HepG2 (cell line): ENCODE measurements at regions not wholly inside any gene's neighbourhood (a gene's known extent, or its start where the extent isn't known, plus 50 kb on each side); places are given as distances from the start of the nearest gene placed in this dataset.

Experiments
- ATAC-seq: fragments of 200-7000 bp; cut with Tn5 transposase; 3 replicates; pipeline ENCODE4 v1.9.1; 2020; ENCODE audit warnings: mild to moderate bottlenecking, moderate library complexity
- BruUV-seq: library from RNA; stranded (reverse); fragments of 400-500 nt; replicated peaks from 2 replicates; lab custom pipeline; 2021; lab: Mats Ljungman, UMichigan
- CTCF ChIA-PET: fragments of 300-600 bp; formaldehyde crosslinking; extraction: SDS; loops from one replicate; lab custom pipeline; 2021; ENCODE audit warnings: low total read pairs, inconsistent platforms, low intra/inter-chr PET ratio; lab: Yijun Ruan, JAX
- POLR2A ChIA-PET: fragments of 350-600 bp; sonication (Branson Sonifier 250); formaldehyde crosslinking; loops from one replicate; lab custom pipeline; 2020; ENCODE audit warnings: antibody characterized with exemption, inconsistent platforms; lab: Yijun Ruan, JAX
- DNase-seq: peaks from one replicate; pipeline ENCODE4 v3.0.0-alpha.2; 2015; ENCODE audit warnings: low spot score
- FAIRE-seq: peaks from 3 replicates; lab custom pipeline; 2011; peaks lifted over from hg19 to GRCh38; lab: Jason Lieb, UNC
- H2AFZ ChIP-seq: one replicate; pipeline ENCODE4 v1.6.1; 2011; ENCODE audit warnings: low read length, inconsistent platforms
- H3K27ac ChIP-seq: fragments of 300-600 bp; 3 replicates; pipeline ENCODE4 v1.8.0; 2011; ENCODE audit warnings: mixed run types, mild to moderate bottlenecking, mixed read lengths, low read length, inconsistent platforms; ENCODE audit not compliant: insufficient read depth; ENCODE audit errors: extremely low read length
- H3K27me3 ChIP-seq, 2 experiments: fragments of 200-600 bp in 1 of 2; 2 replicates in 1 of 2; 3 replicates in 1 of 2; pipeline versions ENCODE4 v1.6.0 to v1.8.0; 2011; ENCODE audit warnings: low read length in 2 of 2, mild to moderate bottlenecking in 2 of 2, moderate library complexity in 2 of 2, inconsistent platforms in 1 of 2; ENCODE audit not compliant: insufficient read depth in 2 of 2, control insufficient read depth in 1 of 2
- H3K36me3 ChIP-seq, 2 experiments: fragments of 200-600 bp in 1 of 2; replicated peaks in 1 of 2; 2 replicates in 1 of 2; 3 replicates in 1 of 2; pipeline versions ENCODE4 v1.5.1 to v1.8.0; 2011; ENCODE audit warnings: low read length in 2 of 2, inconsistent platforms in 1 of 2; ENCODE audit not compliant: insufficient read depth in 2 of 2, control insufficient read depth in 1 of 2
- H3K4me1 ChIP-seq: 2 replicates; pipeline ENCODE4 v1.5.1; 2012; ENCODE audit warnings: low read length, inconsistent platforms; ENCODE audit not compliant: insufficient read depth
- H3K4me2 ChIP-seq: 2 replicates; pipeline ENCODE4 v1.6.0; 2011; ENCODE audit warnings: low read depth, low read length, inconsistent platforms
- H3K4me3 ChIP-seq, 3 experiments: fragments of 200-600 bp in 1 of 3; sonication (generic), shearing (Covaris generic) in 1 of 3; replicated peaks in 1 of 3; 2 replicates each; pipeline ENCODE4 v1.5.1; 2011 to 2016; ENCODE audit warnings: low read length in 3 of 3, inconsistent platforms in 2 of 3, low read depth in 2 of 3, mild to moderate bottlenecking in 2 of 3, control low read depth in 1 of 3, mixed read lengths in 1 of 3; ENCODE audit not compliant: insufficient read depth in 1 of 3
- H3K79me2 ChIP-seq: one replicate; pipeline ENCODE4 v1.6.1; 2011; ENCODE audit warnings: low read length, inconsistent platforms; ENCODE audit not compliant: insufficient read depth
- H3K9ac ChIP-seq: 2 replicates; pipeline ENCODE4 v1.6.0; 2011; ENCODE audit warnings: mild to moderate bottlenecking, low read depth, low read length, inconsistent platforms; ENCODE audit not compliant: insufficient read depth
- H3K9me3 ChIP-seq: 2 replicates; pipeline ENCODE4 v1.5.1; 2012; ENCODE audit warnings: mild to moderate bottlenecking, low read length
- H4K20me1 ChIP-seq: 2 replicates; pipeline ENCODE4 v1.6.0; 2011; ENCODE audit warnings: inconsistent platforms, mild to moderate bottlenecking, low read length, moderate library complexity; ENCODE audit not compliant: insufficient read depth
- ADNP ChIP-seq: sonication (generic); formaldehyde crosslinking; IDR thresholded peaks from 2 replicates; pipeline ENCODE4 v1.4.0; 2020; ENCODE audit warnings: missing genetic modification reagents
- MAFF ChIP-seq: IDR thresholded peaks from 2 replicates; pipeline ENCODE4 v1.6.1; 2011; ENCODE audit warnings: low read depth, low read length, improper control_type of control experiment
- MAFK ChIP-seq, 2 experiments: IDR thresholded peaks in 1 of 2; conservative IDR thresholded peaks in 1 of 2; 2 replicates each; pipeline ENCODE4 v1.6.1; 2011; ENCODE audit warnings: improper control_type of control experiment in 2 of 2, low read length in 2 of 2
- ZNF484 ChIP-seq: sonication (generic); formaldehyde crosslinking; IDR thresholded peaks from 2 replicates; pipeline ENCODE4 v1.5.1; 2020; ENCODE audit warnings: mild to moderate bottlenecking, low read depth, missing genetic modification reagents, borderline replicate concordance
- ZSCAN12 ChIP-seq: sonication (generic); formaldehyde crosslinking; IDR thresholded peaks from 2 replicates; pipeline ENCODE4 v1.9.0; 2021; ENCODE audit warnings: mild to moderate bottlenecking, missing genetic modification reagents
- WGBS: methylation state at CpG from one replicate; pipeline ENCODE4 v1.1.6; 2017; ENCODE audit warnings: low lambda C conversion rate; 5-methylcytosine and 5-hydroxymethylcytosine counted together
- in situ Hi-C: cut with HindIII; loops from 2 replicates; pipeline ENCODE4 v1.10.0; 2017; ENCODE audit warnings: low pct_unique_long_range_greater_than_20kb; ENCODE audit not compliant: extremely low pct_ligation_motif_present
- intact Hi-C: fragments of 100-400 bp; cut with micrococcal nuclease; formaldehyde crosslinking; loops from one replicate; pipeline ENCODE4 v1.10.0; 2022; ENCODE audit not compliant: unreplicated experiment

GRCh38 chr12:40431169-40431568, 206.4 kb downstream of the LRRK2 start:
- Histone ChIP-seq H3K4me1 (no peaks in the 10 kb centered on the region), H3K9ac (no peak overlapping the region), H4K20me1 (no peaks in the 10 kb centered on the region), H3K27ac (no peak overlapping the region), H3K9me3 (no peaks in the 10 kb centered on the region), H3K36me3 (no peaks in the 10 kb centered on the region), H3K27me3 (no peaks in the 10 kb centered on the region), H3K4me3 (no peak overlapping the region)
- ChIA-PET CTCF (no interaction called here), POLR2A (no interaction called here)
- intact Hi-C loops, result no loop called here
- no peak for DNase-seq
- no peak for ATAC-seq
- FAIRE-seq, result no peak
- 0% methylated on average over 1 of the region's 1 CpG for WGBS
- TF ChIP-seq MAFK (conservative IDR thresholded peaks at IDR 0.05 in 1 of 2, IDR thresholded peaks at IDR 0.05 in 1 of 2; ENCODE audit: low read length in 2 of 2), result peak; percentile 52 to 70
- no peak for TF ChIP-seq ADNP (CRISPR knock-in tag)
- peak; percentile 64; the same call in 1 of the 2 replicates for TF ChIP-seq MAFF
- TF ChIP-seq, all 625 proteins: peak for 2
- Histone ChIP-seq H3K79me2 (no peaks in the 10 kb centered on the region), H3K4me2 (no peak overlapping the region), H2AFZ (no peak overlapping the region)
- no TSS peak for BruUV-seq
- in situ Hi-C loops, result no loop called here

GRCh38 chr12:40435251-40435650, 210.5 kb downstream of the LRRK2 start:
- no TSS peak for BruUV-seq
- Histone ChIP-seq H3K9ac (no peak overlapping the region), H3K9me3 (no peaks in the 10 kb centered on the region), H4K20me1 (no peaks in the 10 kb centered on the region), H3K27ac (no peak overlapping the region), H3K36me3 (no peaks in the 10 kb centered on the region), H2AFZ (no peak overlapping the region), H3K4me3 (no peak overlapping the region), H3K79me2 (no peaks in the 10 kb centered on the region), H3K4me2 (no peak overlapping the region), H3K4me1 (no peaks in the 10 kb centered on the region), H3K27me3 (no peaks in the 10 kb centered on the region; a peak in 1 of 5 replicates)
- intact Hi-C loops (no loop called here), in situ Hi-C loops (no loop called here)
- TF ChIP-seq MAFF, result peak; percentile 79
- TF ChIP-seq MAFK (conservative IDR thresholded peaks at IDR 0.05 in 1 of 2, IDR thresholded peaks at IDR 0.05 in 1 of 2; ENCODE audit: low read length in 2 of 2), result peak; percentile 44 to 85; a peak in 3 of 4 replicates
- TF ChIP-seq ZSCAN12 (CRISPR knock-in tag), result no peak
- TF ChIP-seq ZNF484 (CRISPR knock-in tag), result no peak
- 0% methylated on average over 2 of the region's 2 CpGs for WGBS
- no peak for DNase-seq
- FAIRE-seq, result no peak
- ChIA-PET POLR2A (no interaction called here), CTCF (no interaction called here)
- no peak for ATAC-seq
